M059J (cell line): ENCODE measurements at regions not wholly inside any gene's neighbourhood (a gene's known extent, or its start where the extent isn't known, plus 50 kb on each side); places are given as distances from the start of the nearest gene placed in this dataset.

Experiments used
- DNase-seq: peaks from one replicate; pipeline ENCODE4 v3.0.0-alpha.2; 2012; ENCODE audit warnings: low read depth

DNA sequence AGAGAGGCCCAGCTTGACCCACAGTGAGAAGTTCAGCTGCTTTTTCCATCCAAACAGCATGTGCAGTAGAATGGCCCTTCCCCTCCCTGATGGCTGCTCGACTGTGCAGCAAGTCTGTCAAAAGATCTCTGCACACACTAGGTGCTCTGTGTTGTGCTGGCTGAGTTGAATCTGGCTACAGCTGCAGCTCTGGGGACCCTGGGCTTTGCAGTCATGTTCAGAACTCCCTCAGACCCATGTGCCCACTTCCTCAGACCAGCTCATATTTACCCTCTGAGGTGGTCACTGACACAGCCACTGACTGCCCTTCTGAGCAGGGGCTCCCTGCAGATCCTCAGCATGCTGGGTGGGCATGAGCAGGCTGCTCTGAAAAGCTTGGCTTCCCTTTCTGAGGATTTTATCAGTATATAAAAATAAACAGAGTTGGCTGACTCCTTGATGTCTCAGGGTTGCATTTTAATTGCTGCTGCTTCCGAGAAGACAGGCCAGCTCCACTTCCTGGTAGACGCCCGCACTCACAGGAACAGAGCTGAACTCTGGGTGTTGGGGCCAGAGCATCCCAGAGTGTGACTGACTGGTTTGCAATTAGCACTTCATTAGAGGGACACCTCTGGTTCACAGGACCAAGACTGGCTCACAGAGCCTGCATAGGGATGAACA, 507.9 kb downstream of the RPS24 start:
- DNase-seq, result peak; percentile 38

- DNase-seq, result no peak
These were observed 508.5 kb downstream of the RPS24 start for GRCh38 chr10:78542141-78542489.

DNA sequence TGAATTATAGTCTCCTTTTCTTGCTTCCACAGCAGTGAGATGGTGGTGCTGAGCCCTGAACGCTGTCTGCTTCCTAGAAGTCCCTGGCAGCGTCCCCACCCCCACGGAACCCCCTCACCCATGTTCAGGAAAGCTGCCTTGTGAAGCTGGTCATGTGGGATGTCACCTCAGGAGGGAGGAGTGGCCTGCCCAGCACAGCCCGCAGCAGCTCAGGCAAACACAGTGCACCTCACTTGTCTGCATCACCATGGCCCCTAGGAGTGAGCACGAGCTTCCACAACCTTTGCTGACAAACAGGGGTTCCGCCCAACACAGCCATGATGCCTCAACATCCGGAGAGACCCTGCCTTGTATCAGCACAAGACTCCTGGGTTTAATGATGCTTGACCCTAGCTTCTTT, 508.9 kb downstream of the RPS24 start:
- no peak for DNase-seq

DNA sequence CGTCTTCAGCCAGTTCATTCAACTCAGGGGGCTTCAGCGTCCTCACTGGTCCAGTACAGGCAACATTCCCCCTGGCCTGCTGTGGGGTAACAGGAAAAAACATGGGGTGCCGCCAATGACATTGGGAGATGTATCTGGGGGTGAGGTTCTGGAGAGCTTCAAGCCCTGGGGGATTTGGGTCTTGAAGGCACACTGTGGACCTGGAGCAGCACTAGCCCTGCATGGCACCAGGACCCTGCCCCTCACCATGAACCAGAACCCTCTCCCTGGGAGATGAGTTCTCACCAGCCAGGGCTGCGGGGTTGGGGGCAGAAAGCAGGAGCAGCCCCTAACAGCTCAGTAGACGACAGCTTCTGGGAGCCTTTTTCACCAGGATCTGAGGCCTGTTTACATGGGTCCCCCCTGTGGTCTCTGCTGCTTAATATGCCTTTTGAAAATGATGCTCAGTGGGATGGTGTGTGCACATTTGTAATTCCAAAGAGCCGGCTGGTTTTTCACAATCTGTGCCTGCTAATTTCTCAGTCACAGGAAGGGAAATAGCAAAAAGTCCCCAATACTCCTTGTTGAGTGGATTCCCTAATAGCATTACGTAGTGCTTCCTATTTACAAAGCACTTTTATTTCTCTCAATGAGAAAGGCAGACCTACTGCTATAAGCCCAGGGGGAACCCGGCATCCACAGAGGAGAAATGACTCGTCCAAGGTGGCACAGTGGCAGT, 509.5 kb downstream of the RPS24 start:
- DNase-seq, result no peak

DNA sequence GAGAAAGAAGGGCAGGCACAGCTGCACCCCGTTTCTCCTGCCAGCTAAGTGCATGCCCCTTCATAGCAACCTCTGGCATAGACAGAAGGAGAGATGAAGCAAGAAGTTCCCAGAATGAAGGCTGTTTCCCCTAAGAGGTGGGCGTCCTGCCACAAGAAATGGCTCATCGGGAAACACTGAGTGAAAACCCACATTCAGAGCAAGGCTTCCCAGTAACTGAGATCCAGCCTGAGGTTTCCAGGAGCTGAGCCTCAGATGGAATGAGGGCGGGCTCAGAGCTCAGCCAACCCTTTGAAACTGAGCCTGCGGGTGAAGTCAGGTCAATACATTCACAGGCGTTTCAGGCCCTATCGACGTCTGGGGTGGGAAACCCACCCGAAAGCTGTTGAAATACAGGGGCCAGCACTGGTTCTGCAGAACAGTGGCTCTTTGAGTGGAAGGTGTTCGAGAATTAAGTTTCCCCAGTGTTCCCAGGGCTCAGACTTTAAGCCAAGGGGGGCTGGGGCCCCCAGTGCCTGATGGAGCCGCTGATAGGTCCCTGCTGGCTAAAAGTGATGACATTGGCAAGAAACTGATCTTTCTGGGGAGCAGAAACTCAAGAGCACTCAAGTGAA, 510.2 kb downstream of the RPS24 start:
- DNase-seq, result peak; percentile 53

DNA sequence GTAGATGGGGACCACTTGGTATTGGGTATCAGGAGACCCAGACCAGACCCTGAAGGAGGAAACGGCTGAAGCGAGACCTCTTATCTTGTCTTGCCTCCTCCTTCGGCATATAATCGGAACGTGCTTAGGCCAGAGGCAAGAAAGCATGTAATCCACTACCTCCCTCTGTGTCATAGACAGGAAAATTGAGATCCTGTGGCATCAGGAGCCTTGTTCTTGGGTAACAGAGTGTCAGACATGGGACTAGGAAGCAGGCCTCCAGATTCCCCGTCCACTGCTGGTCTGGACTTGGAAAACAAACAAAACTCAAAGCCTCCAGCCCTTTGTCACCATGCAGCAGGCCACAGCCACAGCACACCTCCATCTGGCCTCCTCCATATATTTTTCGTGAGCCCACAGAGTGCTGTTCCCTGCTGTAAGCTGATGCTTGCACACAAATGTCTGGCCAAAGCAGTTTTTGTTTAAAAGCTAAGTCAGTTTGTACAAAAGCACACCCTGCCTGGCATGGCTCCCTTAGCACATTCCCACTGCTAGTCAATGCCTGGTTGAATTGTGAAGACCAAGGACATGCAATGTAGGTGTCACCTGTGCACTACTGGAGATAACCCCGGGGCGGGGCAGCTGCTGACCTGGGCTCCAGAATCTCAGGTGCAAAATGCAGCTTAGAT, 510.9 kb downstream of the RPS24 start:
- no peak for DNase-seq

- no peak for DNase-seq
These were observed 512.1 kb downstream of the RPS24 start for GRCh38 chr10:78545756-78546155.

DNA sequence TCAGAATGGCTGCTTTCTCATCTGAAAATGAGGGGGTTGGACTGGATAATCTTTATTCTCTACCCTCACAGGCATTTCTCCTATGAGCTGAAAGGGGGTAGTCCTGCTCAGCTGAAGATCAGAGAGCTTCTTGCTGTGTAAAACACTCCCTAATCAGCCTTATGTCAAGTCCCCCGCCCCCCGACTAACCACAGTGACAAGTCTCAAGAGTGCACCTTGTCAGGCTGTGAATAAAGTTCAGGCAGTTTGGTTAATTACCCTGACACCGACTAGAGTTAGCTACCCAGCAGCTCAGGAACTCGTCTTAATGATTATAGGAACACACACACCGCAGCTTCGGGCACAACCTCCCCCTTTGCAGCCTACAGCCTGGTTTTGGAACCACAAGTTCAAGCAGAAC, 513.7 kb downstream of the RPS24 start:
- no peak for DNase-seq

DNA sequence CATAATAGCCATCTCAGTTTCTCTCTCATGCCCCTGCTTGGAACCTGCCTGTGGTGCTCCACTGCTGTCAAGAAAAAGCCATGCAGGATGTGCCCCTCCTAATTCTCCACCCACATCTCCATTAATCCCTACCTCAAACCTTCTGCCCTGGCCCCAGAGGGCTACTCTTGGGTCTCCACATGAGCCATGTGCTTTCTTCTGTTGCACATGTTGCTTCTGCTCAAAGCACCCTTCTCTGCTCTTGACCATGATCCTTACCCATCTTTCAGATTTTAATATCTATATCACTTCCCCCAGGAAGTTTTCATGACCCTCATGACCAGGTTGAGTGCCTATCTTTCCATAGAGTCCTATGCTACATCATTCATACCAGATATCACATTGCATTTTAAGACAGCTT, 514.2 kb downstream of the RPS24 start:
- DNase-seq, result no peak

- no peak for DNase-seq
These were observed 514.7 kb downstream of the RPS24 start for GRCh38 chr10:78548369-78548768.

DNA sequence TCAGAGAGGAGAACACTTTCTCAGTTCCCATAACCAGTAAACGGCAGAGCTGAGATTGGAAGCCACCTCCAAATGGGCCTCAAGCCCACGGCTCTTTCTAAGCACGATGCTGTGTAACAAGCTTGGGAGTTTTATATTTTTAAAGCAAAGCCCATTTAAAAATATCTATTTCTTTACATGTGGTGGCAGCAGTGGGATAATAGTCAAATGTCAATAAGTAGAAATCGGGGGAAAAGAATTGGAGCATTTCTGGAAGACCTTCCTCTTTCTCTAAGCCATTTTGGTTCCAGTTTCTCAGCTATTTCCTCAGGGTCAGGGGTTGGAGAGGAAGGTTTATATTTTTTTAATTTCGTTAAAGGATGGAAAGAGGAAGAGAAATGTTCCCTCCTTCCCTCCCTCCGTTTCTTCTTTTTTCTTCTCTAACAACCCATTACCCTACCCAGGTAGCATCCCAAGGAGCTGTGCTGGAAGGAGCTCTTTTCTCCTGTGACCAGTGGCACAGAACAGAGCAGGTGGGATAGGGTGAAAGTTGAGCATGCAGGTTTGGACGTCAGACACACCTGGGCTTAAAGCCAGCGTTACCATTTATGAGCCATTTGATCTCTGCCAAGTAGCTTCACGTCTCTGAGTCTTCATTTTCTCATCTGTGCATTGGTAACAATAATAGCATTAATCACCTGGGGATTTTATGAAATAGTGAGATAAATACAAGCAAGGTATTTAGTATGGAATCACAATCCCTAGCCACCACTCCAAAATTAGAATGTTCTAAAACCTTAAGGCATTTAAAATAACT, 515.7 kb downstream of the RPS24 start:
- no peak for DNase-seq

DNA sequence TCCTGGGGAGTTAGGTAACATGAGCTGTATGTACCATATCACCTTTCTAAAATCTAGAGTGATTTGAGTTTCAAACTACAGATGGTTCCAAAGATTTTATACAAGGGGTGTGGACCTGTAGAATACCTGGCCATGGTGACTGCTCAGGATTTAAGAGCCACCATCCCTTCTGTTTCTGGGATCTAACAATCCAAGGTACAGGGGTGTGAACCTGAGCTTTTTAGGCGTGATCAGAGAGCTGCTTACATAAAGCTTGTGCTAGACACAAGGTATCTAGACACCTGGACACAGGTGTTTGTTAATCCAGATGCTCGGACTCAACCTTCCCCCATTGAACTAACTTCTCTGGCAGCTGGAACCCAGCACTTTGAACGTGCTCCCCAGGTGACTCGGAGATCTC, 516.4 kb downstream of the RPS24 start:
- no peak for DNase-seq

GRCh38 chr10:78550716-78551115, 517.1 kb downstream of the RPS24 start:
- no peak for DNase-seq

GRCh38 chr10:78551184-78552005, 517.4 kb upstream of the ZMIZ1 start:
- DNase-seq, result no peak

- no peak for DNase-seq
These were observed 516.4 kb upstream of the ZMIZ1 start for GRCh38 chr10:78552261-78552811.

GRCh38 chr10:78553792-78554191, 515.0 kb upstream of the ZMIZ1 start:
- no peak for DNase-seq

GRCh38 chr10:78555128-78555527, 513.6 kb upstream of the ZMIZ1 start:
- no peak for DNase-seq

- DNase-seq, result no peak
These were observed 511.9 kb upstream of the ZMIZ1 start for GRCh38 chr10:78556705-78557432.

DNA sequence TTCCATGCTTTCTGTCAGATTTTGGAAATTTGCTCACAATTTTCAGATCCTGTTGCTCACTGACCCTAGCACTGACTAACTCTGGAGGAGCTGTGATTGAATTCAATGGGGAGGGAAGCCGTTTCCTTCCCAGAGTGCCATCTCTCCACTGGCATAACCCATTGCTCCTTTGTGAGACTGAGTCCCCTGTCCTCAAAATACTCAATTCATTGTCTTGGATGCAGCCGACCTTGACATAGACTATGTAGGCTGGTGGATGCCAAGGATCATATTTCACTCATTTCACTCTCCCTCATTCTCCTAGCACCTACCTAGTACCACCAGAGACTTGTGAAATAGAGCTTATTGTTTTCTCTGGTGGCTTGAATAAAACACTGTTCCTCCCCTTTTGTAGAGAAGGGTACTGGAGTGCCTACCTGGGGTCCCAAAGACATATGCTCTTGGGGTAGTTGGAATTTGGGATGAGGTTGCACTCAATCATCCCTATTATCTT, 511.3 kb upstream of the ZMIZ1 start:
- DNase-seq, result no peak
